MM.1S (cell line): ENCODE measurements at regions not wholly inside any gene's neighbourhood (a gene's known extent, or its start where the extent isn't known, plus 50 kb on each side); places are given as distances from the start of the nearest gene placed in this dataset.

Source experiments
- CTCF ChIP-seq: fragments of 300-600 bp; sonication (generic); IDR thresholded peaks from 2 replicates; pipeline ENCODE4 v1.5.1; 2016; ENCODE audit warnings: antibody characterized with exemption, low read length, mixed read lengths
- EZH2 ChIP-seq: fragments of 300-600 bp; sonication (generic); optimal IDR thresholded peaks from 2 replicates; pipeline ENCODE3; 2017; ENCODE audit warnings: low read depth, mild to moderate bottlenecking, antibody characterized with exemption, low read length, mixed read lengths
- EZH2phosphoT487 ChIP-seq: fragments of 300-600 bp; sonication (generic); IDR thresholded peaks from 2 replicates; pipeline ENCODE4 v1.6.1; 2018; ENCODE audit warnings: antibody characterized with exemption, low read length

GRCh38 chr4:32094987-32095386 is 1374.8 kb downstream of the PCDH7 start:
- TF ChIP-seq CTCF = no peak
- TF ChIP-seq EZH2 = no peak
- TF ChIP-seq EZH2phosphoT487 = no peak
